ENCODE measurements at regions not wholly inside any gene's neighbourhood (a gene's known extent, or its start where the extent isn't known, plus 50 kb on each side); places are given as distances from the start of the nearest gene placed in this dataset.

DNA sequence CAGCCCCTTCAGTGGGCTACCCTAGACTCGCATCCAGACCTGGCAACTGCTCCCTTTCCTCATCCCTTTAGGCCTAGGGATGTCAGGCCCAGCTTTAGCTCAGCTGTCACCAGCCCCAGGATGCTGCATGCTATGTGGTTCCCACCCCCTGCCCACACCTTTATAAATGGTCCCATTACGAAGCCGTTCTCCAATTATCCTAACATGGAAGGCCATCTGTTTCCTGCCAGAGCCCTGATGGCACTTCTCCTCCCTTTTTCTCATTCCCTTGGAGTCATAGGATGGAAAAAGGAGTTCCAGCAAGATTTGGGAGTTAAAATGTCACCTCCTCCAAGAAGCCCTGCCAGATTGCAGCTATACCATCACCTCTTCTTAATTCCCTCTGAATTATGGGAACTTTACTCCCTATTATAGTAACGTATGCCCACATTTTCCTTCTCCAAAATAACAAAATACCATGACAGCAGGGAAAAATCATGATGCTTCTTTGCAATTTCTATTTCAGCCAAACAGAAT, 205.0 kb upstream of the GRIK3 start:
- TF ChIP-seq ZNF221 (tag by site-specific recombination; IDR thresholded peaks at IDR 0.05; ENCODE audit: borderline replicate concordance) (no peak), CTCF (tag by site-specific recombination; IDR thresholded peaks at IDR 0.05) (no peak), INSM2 (tag by site-specific recombination; IDR thresholded peaks at IDR 0.05) (no peak), ZNF623 (tag by site-specific recombination; IDR thresholded peaks at IDR 0.05) (no peak), ZNF132 (tag by site-specific recombination; IDR thresholded peaks at IDR 0.05; ENCODE audit: borderline replicate concordance) (no peak), ZBTB26 (tag by site-specific recombination; optimal IDR thresholded peaks at IDR 0.05) (no peak), ZNF645 (tag by site-specific recombination; IDR thresholded peaks at IDR 0.05) (no peak), ZNF558 (tag by site-specific recombination; IDR thresholded peaks at IDR 0.05) (no peak), YY1 (tag by site-specific recombination; IDR thresholded peaks at IDR 0.05) (no peak), KLF10 (tag by site-specific recombination; IDR thresholded peaks at IDR 0.05) (no peak)
- TF ChIP-seq, protein P1, sequence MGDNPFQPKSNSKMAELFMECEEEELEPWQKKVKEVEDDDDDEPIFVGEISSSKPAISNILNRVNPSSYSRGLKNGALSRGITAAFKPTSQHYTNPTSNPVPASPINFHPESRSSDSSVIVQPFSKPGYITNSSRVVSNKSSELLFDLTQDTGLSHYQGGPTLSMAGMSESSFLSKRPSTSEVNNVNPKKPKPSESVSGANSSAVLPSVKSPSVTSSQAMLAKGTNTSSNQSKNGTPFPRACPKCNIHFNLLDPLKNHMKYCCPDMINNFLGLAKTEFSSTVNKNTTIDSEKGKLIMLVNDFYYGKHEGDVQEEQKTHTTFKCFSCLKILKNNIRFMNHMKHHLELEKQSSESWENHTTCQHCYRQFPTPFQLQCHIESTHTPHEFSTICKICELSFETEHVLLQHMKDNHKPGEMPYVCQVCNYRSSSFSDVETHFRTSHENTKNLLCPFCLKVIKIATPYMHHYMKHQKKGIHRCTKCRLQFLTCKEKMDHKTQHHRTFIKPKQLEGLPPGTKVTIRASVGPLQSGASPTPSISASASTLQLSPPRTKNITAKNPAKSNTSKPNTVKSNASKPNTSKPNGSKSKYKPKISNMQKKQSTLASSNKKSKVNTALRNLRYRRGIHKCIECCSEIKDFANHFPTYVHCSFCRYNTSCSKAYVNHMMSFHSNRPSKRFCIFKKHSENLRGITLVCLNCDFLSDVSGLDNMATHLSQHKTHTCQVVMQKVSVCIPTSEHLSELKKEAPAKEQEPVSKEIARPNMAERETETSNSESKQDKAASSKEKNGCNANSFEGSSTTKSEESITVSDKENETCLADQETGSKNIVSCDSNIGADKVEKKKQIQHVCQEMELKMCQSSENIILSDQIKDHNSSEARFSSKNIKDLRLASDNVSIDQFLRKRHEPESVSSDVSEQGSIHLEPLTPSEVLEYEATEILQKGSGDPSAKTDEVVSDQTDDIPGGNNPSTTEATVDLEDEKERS (tag by site-specific recombination; IDR thresholded peaks at IDR 0.05), result no peak
- TF ChIP-seq, protein P2, sequence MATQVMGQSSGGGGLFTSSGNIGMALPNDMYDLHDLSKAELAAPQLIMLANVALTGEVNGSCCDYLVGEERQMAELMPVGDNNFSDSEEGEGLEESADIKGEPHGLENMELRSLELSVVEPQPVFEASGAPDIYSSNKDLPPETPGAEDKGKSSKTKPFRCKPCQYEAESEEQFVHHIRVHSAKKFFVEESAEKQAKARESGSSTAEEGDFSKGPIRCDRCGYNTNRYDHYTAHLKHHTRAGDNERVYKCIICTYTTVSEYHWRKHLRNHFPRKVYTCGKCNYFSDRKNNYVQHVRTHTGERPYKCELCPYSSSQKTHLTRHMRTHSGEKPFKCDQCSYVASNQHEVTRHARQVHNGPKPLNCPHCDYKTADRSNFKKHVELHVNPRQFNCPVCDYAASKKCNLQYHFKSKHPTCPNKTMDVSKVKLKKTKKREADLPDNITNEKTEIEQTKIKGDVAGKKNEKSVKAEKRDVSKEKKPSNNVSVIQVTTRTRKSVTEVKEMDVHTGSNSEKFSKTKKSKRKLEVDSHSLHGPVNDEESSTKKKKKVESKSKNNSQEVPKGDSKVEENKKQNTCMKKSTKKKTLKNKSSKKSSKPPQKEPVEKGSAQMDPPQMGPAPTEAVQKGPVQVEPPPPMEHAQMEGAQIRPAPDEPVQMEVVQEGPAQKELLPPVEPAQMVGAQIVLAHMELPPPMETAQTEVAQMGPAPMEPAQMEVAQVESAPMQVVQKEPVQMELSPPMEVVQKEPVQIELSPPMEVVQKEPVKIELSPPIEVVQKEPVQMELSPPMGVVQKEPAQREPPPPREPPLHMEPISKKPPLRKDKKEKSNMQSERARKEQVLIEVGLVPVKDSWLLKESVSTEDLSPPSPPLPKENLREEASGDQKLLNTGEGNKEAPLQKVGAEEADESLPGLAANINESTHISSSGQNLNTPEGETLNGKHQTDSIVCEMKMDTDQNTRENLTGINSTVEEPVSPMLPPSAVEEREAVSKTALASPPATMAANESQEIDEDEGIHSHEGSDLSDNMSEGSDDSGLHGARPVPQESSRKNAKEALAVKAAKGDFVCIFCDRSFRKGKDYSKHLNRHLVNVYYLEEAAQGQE (tag by site-specific recombination; IDR thresholded peaks at IDR 0.05), result no peak

Data from HEK293 (cell line).